ENCODE measurements at regions not wholly inside any gene's neighbourhood (a gene's known extent, or its start where the extent isn't known, plus 50 kb on each side); places are given as distances from the start of the nearest gene placed in this dataset.

DNA sequence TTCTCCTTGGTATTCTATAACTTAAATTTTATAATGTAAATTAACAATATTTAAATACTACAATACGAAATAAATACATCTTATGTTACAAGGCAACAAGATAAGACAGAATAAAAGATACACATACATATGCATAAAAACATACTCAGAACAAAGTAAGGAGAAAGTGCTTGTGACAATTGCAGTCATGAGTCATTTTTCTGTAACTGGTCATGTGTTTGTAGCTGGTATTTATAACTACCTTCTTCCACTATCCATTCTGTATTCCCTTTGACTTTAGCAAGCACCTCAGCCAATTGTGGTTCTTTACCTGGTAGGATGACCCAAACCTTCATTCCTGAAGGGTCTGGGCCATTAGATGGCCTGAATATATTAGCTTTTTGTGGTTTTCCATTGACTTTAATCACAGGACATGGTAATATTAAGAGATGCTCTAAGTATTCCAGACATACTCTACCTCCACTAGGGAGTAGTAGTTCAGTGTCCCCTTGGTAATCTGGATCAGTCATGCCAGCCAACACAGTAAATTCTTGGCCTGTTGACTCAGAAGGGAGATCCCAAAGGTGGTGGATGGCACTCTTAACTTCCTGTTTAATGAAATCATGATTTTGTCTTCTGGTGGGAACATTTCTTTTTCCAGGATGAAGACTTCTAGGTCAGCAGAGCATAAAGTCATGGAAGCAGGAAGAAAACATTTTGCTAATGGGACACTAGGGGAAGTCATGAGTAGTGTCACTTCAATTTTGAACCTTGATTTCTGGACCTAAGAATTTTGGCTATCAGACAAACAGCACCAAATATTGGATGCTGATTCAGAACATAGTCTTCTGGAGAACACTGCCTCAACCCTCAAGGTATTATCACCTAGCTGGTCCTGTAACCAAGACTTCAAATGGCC, 733.7 kb upstream of the IGFBP3 start:
- DNase-seq = no peak

DNA sequence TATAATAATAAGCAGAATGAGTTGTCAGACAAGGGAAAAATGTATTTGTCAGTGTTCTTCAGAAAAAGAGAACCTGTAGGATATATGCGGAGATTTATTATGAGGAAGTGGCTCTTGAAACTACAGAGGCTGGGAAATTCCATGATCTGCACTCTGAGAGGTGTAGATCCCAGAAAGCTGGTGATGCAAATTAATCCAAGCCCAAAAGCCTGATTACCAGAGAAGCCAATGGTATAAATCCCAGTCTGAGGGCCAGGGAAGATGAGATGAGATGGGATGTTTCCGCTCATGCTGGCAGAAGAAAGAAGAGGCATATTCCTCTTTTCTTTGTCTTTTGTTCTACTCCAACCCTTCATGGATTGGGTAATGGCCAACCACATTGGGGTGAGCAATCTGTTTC, 732.8 kb upstream of the IGFBP3 start:
- no peak for DNase-seq

GRCh38 chr7:46652317-46652716, 731.2 kb upstream of the IGFBP3 start:
- DNase-seq = no peak

GRCh38 chr7:46651561-46652088, 730.6 kb upstream of the IGFBP3 start:
- DNase-seq = no peak

DNA sequence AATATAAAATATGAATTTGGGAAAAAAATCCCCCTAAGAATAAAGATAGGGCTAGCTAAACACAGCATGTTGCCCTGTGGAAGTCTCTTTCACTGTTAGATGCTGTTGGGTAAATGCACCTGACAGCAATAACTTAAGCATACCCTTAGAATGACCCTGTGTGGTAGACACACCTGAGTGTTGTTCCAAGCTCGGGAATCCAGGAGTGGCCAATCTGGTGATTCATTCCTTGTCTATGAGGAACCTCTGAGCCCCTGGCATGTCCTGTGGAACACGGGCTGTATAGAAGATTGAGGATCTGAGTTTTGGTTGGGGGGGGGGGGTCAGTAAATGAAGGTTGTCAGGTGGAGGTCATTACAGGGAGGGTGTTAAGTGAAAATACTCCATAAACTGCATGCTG, 730.0 kb upstream of the IGFBP3 start:
- no peak for DNase-seq

- DNase-seq = no peak
Observed at GRCh38 chr7:46649876-46650275, 728.8 kb upstream of the IGFBP3 start.

DNA sequence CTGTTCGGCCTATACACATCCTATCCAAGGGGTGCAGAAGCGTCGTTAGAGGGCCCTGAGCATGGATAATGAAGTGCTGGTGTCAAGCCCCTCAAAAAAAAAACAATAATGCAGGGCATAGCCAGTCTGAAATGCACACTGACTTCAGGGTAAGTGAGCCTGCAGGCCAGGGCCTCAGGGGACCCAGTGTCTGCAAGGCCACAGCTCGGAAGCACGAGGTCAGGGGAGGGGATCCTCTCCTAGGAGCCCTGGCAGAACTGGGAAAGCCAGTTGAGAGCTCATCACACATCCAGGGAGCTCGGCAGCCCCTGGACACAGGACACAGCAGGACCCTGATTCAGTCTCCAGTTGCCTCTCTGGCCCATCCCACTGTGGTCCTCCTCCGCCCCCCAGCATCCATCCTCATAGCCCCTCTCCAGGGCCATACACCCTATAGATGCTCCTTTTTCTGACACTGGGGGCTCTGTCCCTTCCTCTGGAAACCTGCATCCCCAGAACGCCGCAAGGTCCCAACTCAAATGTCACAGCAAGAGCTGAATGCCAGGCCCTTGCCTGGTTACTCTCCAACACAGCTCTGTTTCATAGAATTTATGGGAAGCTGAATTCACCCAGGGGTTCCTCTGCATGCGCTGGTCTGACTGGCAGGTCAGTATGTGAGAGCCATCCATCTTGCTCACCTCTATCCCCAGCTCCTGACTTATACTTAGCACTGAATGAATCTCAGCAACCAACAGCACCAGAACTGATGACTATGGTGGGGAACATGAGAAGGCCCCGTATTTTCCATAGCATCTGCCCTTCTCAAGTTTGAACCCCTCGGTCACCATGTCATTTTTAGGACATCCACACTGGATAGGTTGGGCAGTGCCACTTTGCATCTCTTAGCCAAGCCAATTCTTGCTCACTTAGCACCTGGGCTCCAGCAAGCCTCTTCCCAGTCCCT, 717.0 kb upstream of the IGFBP3 start:
- no peak for DNase-seq

GRCh38 chr7:46636022-46636421, 715.0 kb upstream of the IGFBP3 start:
- no peak for DNase-seq

GRCh38 chr7:46633630-46634240, 712.7 kb upstream of the IGFBP3 start:
- DNase-seq = peak in 1 of 3 experiments; percentile 8

GRCh38 chr7:46633200-46633599, 712.1 kb upstream of the IGFBP3 start:
- DNase-seq = no peak

GRCh38 chr7:46630031-46630430, 709.0 kb upstream of the IGFBP3 start:
- no peak for DNase-seq

- DNase-seq = no peak
Observed at GRCh38 chr7:46628389-46628788, 707.3 kb upstream of the IGFBP3 start.

GRCh38 chr7:46626691-46627310, 705.7 kb upstream of the IGFBP3 start:
- DNase-seq = no peak

- no peak for DNase-seq
Observed at GRCh38 chr7:46626261-46626660, 705.2 kb upstream of the IGFBP3 start.

DNA sequence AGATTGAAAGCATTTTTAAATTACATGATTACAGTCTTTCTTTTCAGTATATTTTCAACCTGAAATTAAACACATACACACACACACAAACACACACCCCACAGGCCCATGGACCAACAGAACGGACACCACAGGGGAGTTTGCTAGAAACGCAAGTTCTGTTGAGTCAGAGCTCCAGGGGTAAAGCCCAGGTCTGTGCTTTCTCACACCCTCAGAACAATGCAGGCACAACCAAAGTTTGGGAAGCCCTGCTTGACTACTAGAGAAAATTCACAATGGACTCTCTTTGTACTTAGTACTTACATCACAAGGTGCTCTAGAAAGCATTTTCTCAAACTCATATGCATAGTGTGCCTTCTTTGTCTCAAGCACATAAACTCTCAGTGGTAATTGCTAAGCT, 704.0 kb upstream of the IGFBP3 start:
- DNase-seq = no peak

- DNase-seq = no peak
Observed at GRCh38 chr7:46622251-46622650, 701.2 kb upstream of the IGFBP3 start.

DNA sequence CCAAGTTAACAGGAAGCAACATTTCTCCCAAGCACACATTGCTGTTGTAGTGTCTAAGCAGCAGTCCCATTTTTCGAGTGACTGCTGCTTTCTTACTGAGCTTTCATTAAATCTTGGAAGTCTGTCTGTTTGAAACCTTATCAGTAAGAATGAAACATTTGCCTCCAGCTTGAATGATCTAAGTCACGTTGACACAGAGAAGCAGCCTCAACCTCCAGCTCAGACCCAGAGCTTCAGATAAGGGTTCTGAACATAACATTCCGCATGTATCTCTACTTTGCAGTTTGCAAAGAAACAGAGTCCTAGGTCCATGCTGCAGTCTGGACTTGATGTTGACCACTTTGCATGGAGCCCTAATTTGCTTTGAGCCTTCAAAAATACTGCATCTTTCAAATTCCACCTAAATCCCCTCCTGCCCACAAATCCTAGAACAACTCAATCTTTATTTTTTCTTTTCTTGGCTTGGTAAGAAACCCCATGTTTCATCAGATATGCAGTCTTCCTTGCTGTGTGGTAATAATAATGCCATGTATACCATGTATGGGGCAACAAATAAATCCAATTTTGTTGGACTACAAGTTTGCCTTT, 698.7 kb upstream of the IGFBP3 start:
- no peak for DNase-seq

DNA sequence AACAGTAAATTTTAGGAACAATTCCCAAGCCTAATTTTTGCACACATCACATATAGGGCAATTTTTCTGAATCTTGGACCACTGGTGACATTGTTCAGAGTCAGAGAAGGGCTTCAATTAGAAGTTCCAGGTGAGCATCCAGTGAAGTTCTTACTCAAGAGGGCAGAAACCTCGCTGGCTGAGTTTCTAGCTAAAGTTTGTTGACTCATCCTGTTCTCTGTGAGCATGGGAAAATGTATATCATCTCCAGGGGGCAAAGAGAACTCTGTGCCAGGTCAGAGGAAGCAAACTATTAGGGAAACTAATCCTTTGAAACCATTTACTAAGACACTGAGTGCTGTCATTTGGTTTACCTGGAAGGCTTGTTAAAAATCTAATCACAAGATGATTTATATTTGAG, 695.6 kb upstream of the IGFBP3 start:
- DNase-seq = no peak

GRCh38 chr7:46613551-46613950, 692.5 kb upstream of the IGFBP3 start:
- no peak for DNase-seq

DNA sequence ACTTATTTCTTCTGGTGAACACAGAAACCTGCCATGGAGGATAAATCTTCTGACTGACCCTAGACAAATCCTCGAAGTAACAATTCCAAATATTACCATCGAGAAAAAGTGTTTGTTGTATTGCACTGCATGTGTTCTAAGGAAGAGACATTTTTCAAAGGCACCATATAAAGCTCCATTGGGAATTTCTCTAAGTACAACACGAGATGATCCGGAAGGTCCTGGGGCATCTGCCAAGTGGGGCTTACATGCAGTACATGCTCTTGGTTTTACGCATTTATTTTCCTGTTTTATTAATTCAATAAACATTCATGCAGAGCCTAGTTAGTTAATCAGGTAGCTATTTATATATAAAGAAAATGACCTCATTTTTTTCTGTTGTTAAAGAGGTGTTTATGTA, 692.0 kb upstream of the IGFBP3 start:
- no peak for DNase-seq

DNA sequence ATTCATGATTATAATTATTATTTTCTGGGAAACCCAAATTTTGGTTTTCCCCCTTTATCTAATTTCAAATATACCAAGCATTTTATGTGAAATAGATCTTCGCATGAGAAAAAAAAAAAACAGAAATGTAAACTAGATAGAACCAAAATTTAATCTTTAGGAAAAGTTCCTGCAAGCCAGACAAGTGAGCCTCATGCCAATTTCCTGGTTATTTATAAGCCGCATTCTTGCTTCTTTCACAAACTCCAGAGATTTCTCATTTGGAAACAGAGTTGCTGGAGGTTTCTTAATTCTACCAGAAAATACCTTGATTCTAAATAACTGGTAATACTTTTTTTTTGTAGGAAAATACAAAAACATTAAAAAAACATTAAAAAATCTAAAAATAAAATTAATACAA, 690.4 kb upstream of the IGFBP3 start:
- DNase-seq = no peak

DNA sequence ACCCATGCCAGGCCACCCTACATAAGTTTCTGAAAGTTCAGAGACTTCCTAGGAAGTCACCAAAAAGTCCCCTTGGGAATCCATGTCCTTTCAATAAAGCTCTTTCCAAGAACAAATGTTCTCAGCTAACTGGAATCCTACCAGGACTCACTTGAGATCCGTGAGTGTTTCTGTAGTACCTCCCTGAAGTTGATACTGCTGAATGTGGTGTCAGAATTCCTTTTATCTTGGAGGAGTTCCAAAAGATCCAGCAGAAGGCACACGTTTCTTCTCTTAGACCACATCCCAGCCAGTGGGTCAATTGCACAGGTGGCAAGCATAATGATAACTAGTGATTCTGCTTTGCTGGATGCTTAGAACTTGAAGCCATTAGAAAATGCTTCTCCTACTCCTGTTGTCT, 689.7 kb upstream of the IGFBP3 start:
- no peak for DNase-seq
